ENCODE measurements at regions not wholly inside any gene's neighbourhood (a gene's known extent, or its start where the extent isn't known, plus 50 kb on each side); places are given as distances from the start of the nearest gene placed in this dataset.

DNA sequence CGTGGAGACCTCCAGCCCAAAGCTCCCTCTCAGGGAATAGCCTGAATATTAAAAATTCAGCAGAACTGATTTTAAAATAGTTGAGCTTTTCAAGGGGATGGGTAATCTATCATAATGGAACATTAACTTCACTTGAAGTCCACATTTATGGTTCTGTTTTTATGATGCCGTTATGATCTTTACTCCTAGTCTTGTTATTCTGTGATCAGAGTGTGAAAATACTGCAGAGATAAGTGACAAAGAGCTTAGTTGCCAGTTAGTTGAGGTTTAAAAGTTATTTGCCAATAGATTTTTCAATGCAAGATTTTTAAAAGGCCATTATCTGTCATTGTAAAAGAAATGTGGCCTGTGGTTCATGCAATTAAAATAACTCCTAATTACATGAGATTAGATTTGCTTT is 189.9 kb upstream of the RGMB start:
- TF ChIP-seq, protein P1, sequence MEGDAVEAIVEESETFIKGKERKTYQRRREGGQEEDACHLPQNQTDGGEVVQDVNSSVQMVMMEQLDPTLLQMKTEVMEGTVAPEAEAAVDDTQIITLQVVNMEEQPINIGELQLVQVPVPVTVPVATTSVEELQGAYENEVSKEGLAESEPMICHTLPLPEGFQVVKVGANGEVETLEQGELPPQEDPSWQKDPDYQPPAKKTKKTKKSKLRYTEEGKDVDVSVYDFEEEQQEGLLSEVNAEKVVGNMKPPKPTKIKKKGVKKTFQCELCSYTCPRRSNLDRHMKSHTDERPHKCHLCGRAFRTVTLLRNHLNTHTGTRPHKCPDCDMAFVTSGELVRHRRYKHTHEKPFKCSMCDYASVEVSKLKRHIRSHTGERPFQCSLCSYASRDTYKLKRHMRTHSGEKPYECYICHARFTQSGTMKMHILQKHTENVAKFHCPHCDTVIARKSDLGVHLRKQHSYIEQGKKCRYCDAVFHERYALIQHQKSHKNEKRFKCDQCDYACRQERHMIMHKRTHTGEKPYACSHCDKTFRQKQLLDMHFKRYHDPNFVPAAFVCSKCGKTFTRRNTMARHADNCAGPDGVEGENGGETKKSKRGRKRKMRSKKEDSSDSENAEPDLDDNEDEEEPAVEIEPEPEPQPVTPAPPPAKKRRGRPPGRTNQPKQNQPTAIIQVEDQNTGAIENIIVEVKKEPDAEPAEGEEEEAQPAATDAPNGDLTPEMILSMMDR (IDR thresholded peaks at IDR 0.05 in 4 of 5, conservative IDR thresholded peaks at IDR 0.05 in 1 of 5) = no peak
- no peak for TF ChIP-seq POLR2A (IDR thresholded peaks at IDR 0.05)

Measured in gastrocnemius medialis (tissue), 4 donors.